Activated T-cell treated with anti-CD3 and anti-CD28 coated beads, Interleukin-2, amount 50 U/mL, for 4 hours (primary cell): ENCODE measurements at regions not wholly inside any gene's neighbourhood (a gene's known extent, or its start where the extent isn't known, plus 50 kb on each side); places are given as distances from the start of the nearest gene placed in this dataset.
"Not testable (repeated sequence)": the region's sequence is repeated elsewhere in the genome, so short reads cannot be mapped to it uniquely, and the experiment has no call there.

Experiments
- ATAC-seq, 2 donors: fragments of 200-7000 bp; cut with Tn5 transposase; one replicate each; pipeline ENCODE4 v1.10.0; 2021
- DNase-seq: peaks from one replicate; pipeline ENCODE4 v3.0.0-alpha.2; 2020
- H3K27me3 Mint-ChIP-seq: one replicate; pipeline ENCODE4 v1.8.0; 2021; ENCODE audit warnings: low read depth, mixed read lengths
- H3K36me3 Mint-ChIP-seq: one replicate; pipeline ENCODE4 v1.8.0; 2022; ENCODE audit warnings: mixed read lengths; ENCODE audit not compliant: insufficient read depth
- H3K4me1 Mint-ChIP-seq: one replicate; pipeline ENCODE4 v1.8.0; 2021; ENCODE audit warnings: low read depth, mixed read lengths
- H3K4me3 Mint-ChIP-seq: one replicate; pipeline ENCODE4 v1.8.0; 2021; ENCODE audit warnings: mild to moderate bottlenecking, moderate library complexity, mixed read lengths
- H3K9me3 Mint-ChIP-seq: one replicate; pipeline ENCODE4 v1.8.0; 2021; ENCODE audit warnings: mixed read lengths

DNA sequence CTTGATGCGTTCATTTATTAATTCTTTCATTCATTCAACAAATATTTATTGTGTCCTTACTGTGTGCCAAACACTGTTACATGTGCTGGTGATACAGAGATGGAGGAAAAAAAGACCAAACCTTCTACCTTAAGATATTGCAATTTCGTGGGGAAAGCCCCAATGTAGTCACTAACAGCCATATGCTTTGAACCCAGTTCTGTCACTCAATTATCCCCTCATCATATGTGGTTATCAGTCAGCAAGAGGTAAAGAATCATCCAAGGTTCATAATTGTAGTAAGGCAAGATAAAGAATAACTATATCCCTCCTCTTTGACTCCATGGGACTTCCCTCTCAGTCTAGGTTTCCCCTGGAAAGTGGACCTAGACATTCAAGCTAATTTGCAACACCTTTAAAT lies 1185.6 kb upstream of the CELF4 start:
- ATAC-seq: peak; percentile 56 to 71
- Mint-ChIP-seq H3K27me3 (no peaks in the 10 kb centered on the region), H3K4me1 (peaks cover 7% of the 10 kb centered on the region), H3K4me3 (no peak overlapping the region), H3K9me3 (peaks cover 6% of the 10 kb centered on the region), H3K36me3 (no peaks in the 10 kb centered on the region)
- DNase-seq: no peak

DNA sequence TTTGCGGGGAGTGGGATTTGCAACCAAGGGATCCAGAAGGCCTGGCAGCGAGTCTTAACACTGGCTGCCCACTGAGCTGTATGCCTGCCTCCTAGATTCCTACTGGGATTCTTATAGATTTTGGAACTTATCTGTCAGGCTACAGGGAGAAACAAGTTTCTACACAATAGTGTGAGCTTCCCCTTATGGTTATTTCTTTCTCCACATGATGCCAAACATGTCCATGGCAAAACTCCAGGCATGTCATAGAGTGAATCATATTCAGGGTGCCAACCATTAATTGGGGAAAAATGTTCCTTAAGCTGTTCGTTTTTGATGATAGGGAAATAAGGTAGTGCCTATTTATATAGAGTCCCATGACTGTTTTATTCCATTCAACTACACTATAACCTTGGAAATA lies 1185.2 kb upstream of the CELF4 start:
- DNase-seq (no peak), ATAC-seq (no peak)
- Mint-ChIP-seq H3K36me3 (no peaks in the 10 kb centered on the region), H3K9me3 (peaks cover 3% of the 10 kb centered on the region), H3K4me3 (no peak overlapping the region), H3K4me1 (peaks cover 7% of the 10 kb centered on the region), H3K27me3 (no peaks in the 10 kb centered on the region)

- ATAC-seq (no peak), DNase-seq (no peak)
- Mint-ChIP-seq H3K9me3 (no peaks in the 10 kb centered on the region), H3K36me3 (no peaks in the 10 kb centered on the region), H3K4me3 (no peak overlapping the region), H3K27me3 (no peaks in the 10 kb centered on the region), H3K4me1 (peaks cover 2% of the 10 kb centered on the region)
Observed at GRCh38 chr18:38747153-38747552, 1181.6 kb upstream of the CELF4 start.

DNA sequence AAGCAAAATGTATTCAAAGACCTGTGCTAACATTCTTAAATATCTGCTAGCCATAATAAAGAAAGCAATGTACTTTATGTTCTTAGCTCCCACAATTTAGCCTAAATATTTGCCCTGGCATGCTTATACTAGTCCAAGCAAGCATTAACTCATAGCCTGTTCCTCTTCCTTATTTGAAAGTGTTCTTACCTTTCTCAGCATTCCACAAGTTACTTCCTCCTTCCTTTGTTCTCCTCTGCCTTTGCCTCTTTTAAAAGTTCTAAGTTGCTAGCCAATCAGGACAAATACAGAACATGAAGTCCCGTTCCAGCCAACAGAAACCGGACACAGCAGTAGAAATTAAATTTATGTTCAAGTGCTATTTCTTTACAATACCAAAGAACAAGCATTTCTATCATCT lies 1154.6 kb upstream of the CELF4 start:
- DNase-seq, H3K4me1 Mint-ChIP-seq, H3K4me3 Mint-ChIP-seq, H3K36me3 Mint-ChIP-seq, H3K9me3 Mint-ChIP-seq, ATAC-seq, H3K27me3 Mint-ChIP-seq: not testable (repeated sequence)

- Mint-ChIP-seq H3K4me1 (no peaks in the 10 kb centered on the region), H3K27me3 (no peaks in the 10 kb centered on the region), H3K9me3 (peaks cover 9% of the 10 kb centered on the region), H3K36me3 (no peaks in the 10 kb centered on the region), H3K4me3 (no peak overlapping the region)
- ATAC-seq (no peak), DNase-seq (no peak)
Observed at GRCh38 chr18:38718365-38718901, 1152.8 kb upstream of the CELF4 start.

GRCh38 chr18:38709122-38709521 lies 1143.5 kb upstream of the CELF4 start:
- Mint-ChIP-seq H3K4me1 (no peaks in the 10 kb centered on the region), H3K27me3 (peaks cover 2% of the 10 kb centered on the region), H3K9me3 (no peaks in the 10 kb centered on the region), H3K36me3 (no peaks in the 10 kb centered on the region), H3K4me3 (no peak overlapping the region)
- DNase-seq (no peak), ATAC-seq (no peak)

DNA sequence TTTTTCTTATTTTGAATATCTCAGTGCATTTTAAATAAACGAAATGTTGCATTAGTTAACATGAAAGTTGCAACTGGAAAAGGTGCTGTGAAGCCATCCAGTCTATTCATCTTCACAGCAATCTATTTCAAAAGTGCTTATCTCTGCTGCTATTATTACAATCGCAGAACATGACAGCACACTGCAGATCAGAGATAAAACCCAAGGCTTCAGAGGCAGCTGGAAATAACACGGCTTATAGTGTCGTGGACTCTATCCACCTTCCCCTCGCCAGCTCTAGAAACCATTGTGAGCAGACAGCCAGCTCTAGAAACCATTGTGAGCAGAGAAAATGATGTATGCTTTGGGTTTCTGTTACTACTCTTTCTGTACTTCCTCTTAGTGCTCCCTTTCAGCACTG lies 1140.8 kb upstream of the CELF4 start:
- Mint-ChIP-seq H3K36me3 (no peaks in the 10 kb centered on the region), H3K4me3 (no peak overlapping the region), H3K9me3 (peaks cover 7% of the 10 kb centered on the region), H3K27me3 (no peaks in the 10 kb centered on the region), H3K4me1 (no peaks in the 10 kb centered on the region)
- DNase-seq (no peak), ATAC-seq (no peak)

- Mint-ChIP-seq H3K27me3 (no peaks in the 10 kb centered on the region), H3K9me3 (no peaks in the 10 kb centered on the region), H3K4me1 (no peaks in the 10 kb centered on the region), H3K4me3 (no peak overlapping the region), H3K36me3 (no peaks in the 10 kb centered on the region)
- ATAC-seq: no peak
- DNase-seq: no peak
Observed at GRCh38 chr18:38698088-38698487, 1132.5 kb upstream of the CELF4 start.

DNA sequence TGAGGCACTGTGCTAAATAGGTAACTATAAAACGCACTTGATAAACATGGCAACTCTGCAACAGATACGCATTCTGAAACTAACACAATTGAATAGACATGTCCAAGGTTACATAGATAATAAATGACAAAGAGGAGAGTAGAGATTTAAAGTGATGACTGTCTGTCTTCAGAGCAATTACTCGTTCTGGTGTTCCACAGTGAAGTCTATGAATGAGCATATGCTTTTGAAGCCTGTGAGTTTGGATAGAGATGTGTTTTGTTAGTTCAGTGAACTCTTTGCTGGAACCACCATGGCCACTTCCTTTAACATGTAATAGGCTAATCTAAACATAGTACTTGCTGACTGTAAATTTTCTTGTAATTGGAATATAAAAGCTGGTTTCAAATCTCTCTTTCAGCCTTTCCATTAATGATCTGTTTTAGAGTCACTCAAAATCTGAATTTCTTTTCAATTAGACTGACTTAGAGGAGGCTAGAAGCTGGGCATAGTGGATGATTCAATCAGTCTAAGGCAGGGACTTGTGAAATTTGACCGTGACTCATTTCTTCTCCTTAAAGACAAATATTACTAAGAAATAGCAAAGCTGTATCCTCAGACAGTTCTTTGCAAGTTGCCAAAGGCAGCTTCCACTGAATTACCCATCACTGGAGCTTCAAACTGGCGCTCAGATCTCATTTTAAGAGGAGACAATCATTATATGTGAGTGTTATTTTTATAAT lies 1130.1 kb upstream of the CELF4 start:
- Mint-ChIP-seq H3K9me3 (peaks cover 4% of the 10 kb centered on the region), H3K4me3 (no peak overlapping the region), H3K27me3 (no peaks in the 10 kb centered on the region), H3K4me1 (no peaks in the 10 kb centered on the region), H3K36me3 (no peaks in the 10 kb centered on the region)
- DNase-seq: no peak
- ATAC-seq: peak; percentile 41 to 60

GRCh38 chr18:38693104-38693503 lies 1127.5 kb upstream of the CELF4 start:
- DNase-seq (no peak), ATAC-seq (no peak)
- Mint-ChIP-seq H3K9me3 (peaks cover 4% of the 10 kb centered on the region), H3K36me3 (no peaks in the 10 kb centered on the region), H3K4me3 (no peak overlapping the region), H3K4me1 (no peaks in the 10 kb centered on the region), H3K27me3 (no peaks in the 10 kb centered on the region)

- no peaks in the 10 kb centered on the region for H3K27me3 Mint-ChIP-seq
- ATAC-seq (no peak), DNase-seq (no peak)
- H3K4me1 Mint-ChIP-seq: no peaks in the 10 kb centered on the region
- no peaks in the 10 kb centered on the region for H3K36me3 Mint-ChIP-seq
- no peak overlapping the region for H3K4me3 Mint-ChIP-seq
- peaks cover 4% of the 10 kb centered on the region for H3K9me3 Mint-ChIP-seq
Observed at GRCh38 chr18:38690626-38691025, 1125.0 kb upstream of the CELF4 start.

DNA sequence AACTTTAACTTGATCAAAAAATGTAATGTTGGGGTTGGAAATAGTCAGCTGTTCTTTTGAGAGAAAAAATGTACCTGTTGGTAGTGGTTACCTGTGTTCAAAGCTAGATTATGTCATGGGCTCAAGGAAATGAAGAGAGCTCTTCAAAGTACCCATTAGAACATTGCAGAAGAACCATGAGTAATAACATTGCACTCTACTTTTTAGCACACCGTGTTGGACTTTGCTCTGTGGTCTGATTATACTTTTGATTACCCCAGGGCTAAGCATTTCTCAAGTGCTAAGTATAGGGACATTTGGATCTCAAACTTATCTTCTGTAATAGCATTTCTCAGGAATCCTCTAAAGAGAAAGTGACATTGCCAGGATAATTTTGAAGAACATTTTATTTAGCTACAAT lies 1122.8 kb upstream of the CELF4 start:
- H3K36me3 Mint-ChIP-seq: no peaks in the 10 kb centered on the region
- ATAC-seq (no peak), DNase-seq (no peak)
- H3K4me3 Mint-ChIP-seq: no peak overlapping the region
- peaks cover 4% of the 10 kb centered on the region for H3K9me3 Mint-ChIP-seq
- H3K27me3 Mint-ChIP-seq: no peaks in the 10 kb centered on the region
- no peaks in the 10 kb centered on the region for H3K4me1 Mint-ChIP-seq

DNA sequence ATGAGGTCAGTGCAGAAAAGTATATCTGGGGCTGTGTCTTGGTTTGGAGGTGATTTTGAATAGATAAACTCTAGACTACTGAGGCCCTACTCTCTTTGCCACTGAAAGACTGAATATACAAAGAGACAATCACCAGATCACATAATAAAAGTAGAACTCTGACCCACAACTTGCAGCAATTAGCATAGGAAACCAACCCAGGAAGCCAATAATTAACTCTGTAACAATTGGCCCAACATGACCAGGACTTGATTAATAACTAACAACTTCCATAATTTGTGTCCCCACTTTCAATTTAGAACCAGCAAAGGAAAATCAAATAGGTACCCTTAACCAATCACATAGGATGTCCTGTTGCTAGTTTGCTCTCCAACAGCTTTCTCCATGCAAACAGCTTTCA lies 1104.9 kb upstream of the CELF4 start:
- Mint-ChIP-seq H3K27me3 (no peaks in the 10 kb centered on the region), H3K4me1 (no peaks in the 10 kb centered on the region), H3K4me3 (no peak overlapping the region), H3K36me3 (no peaks in the 10 kb centered on the region), H3K9me3 (peaks cover 9% of the 10 kb centered on the region)
- DNase-seq (no peak), ATAC-seq (no peak)

- Mint-ChIP-seq H3K9me3 (peaks cover 5% of the 10 kb centered on the region), H3K4me1 (no peaks in the 10 kb centered on the region), H3K36me3 (no peaks in the 10 kb centered on the region), H3K27me3 (no peaks in the 10 kb centered on the region), H3K4me3 (no peak overlapping the region)
- ATAC-seq (no peak), DNase-seq (no peak)
Observed at GRCh38 chr18:38664929-38665328, 1099.3 kb upstream of the CELF4 start.

GRCh38 chr18:38663682-38664081 lies 1098.1 kb upstream of the CELF4 start:
- DNase-seq (no peak), ATAC-seq (no peak)
- no peaks in the 10 kb centered on the region for H3K36me3 Mint-ChIP-seq
- no peaks in the 10 kb centered on the region for H3K4me1 Mint-ChIP-seq
- H3K27me3 Mint-ChIP-seq: no peaks in the 10 kb centered on the region
- H3K9me3 Mint-ChIP-seq: peaks cover 5% of the 10 kb centered on the region
- H3K4me3 Mint-ChIP-seq: no peak overlapping the region
